Smooth muscle cell (in vitro differentiated cells): ENCODE measurements at regions not wholly inside any gene's neighbourhood (a gene's known extent, or its start where the extent isn't known, plus 50 kb on each side); places are given as distances from the start of the nearest gene placed in this dataset.
A peak's percentile ranks its signal among the peaks of the same experiment; 100 is the strongest.

Experiments
- DNase-seq: peaks from one replicate; lab custom pipeline; 2025; ENCODE audit not compliant: unreplicated experiment; lab: John Stamatoyannopoulos, UW
- H2AFZ ChIP-seq: fragments of 200-600 bp; sonication (generic); 2 replicates; pipeline ENCODE4 v1.6.0; 2016; ENCODE audit warnings: antibody characterized with exemption, low read depth, mild to moderate bottlenecking
- H3F3A ChIP-seq: fragments of 200-600 bp; sonication (generic); 2 replicates; pipeline ENCODE4 v1.6.0; 2017; ENCODE audit warnings: antibody characterized with exemption, low read depth
- H3K27ac ChIP-seq: fragments of 200-600 bp; sonication (generic); 2 replicates; pipeline ENCODE4 v1.5.1; 2016; ENCODE audit warnings: low read depth, mild to moderate bottlenecking
- H3K27me3 ChIP-seq: fragments of 200-600 bp; sonication (generic); 2 replicates; pipeline ENCODE4 v1.6.1; 2016; ENCODE audit warnings: low read depth, mild to moderate bottlenecking
- H3K36me3 ChIP-seq: fragments of 200-600 bp; sonication (generic); 2 replicates; pipeline ENCODE4 v1.5.1; 2016; ENCODE audit warnings: low read depth
- H3K4me1 ChIP-seq: fragments of 200-600 bp; sonication (generic); 2 replicates; pipeline ENCODE4 v1.5.1; 2016; ENCODE audit warnings: low read depth
- H3K4me2 ChIP-seq: fragments of 200-600 bp; sonication (generic); 2 replicates; pipeline ENCODE4 v1.6.0; 2016; ENCODE audit warnings: mild to moderate bottlenecking
- H3K4me3 ChIP-seq: fragments of 200-600 bp; sonication (generic); 2 replicates; pipeline ENCODE4 v1.5.1; 2016; ENCODE audit warnings: mild to moderate bottlenecking
- H3K79me2 ChIP-seq: fragments of 200-600 bp; sonication (generic); 2 replicates; pipeline ENCODE4 v1.6.0; 2016; ENCODE audit warnings: low read depth, mild to moderate bottlenecking
- H3K9ac ChIP-seq: fragments of 200-600 bp; sonication (generic); 2 replicates; pipeline ENCODE4 v1.6.0; 2016; ENCODE audit warnings: low read depth
- H3K9me3 ChIP-seq: fragments of 200-600 bp; sonication (generic); replicated peaks from 2 replicates; pipeline ENCODE4 v1.5.1; 2016; ENCODE audit warnings: low read depth
- H4K20me1 ChIP-seq: fragments of 200-600 bp; sonication (generic); 2 replicates; pipeline ENCODE4 v1.6.0; 2016; ENCODE audit warnings: low read depth
- CTCF ChIP-seq: fragments of 200-600 bp; sonication (generic); IDR thresholded peaks from 2 replicates; pipeline ENCODE4 v1.5.1; 2017; ENCODE audit warnings: borderline replicate concordance, mild to moderate bottlenecking, antibody characterized with exemption; ENCODE audit not compliant: insufficient read depth, poor library complexity, severe bottlenecking
- WGBS: methylation state at CpG from one replicate; pipeline ENCODE4 v1.1.7; 2016; ENCODE audit warnings: low lambda C conversion rate; 5-methylcytosine and 5-hydroxymethylcytosine counted together

- 54% methylated on average over 3 of the region's 3 CpGs for WGBS
- H3K4me2 ChIP-seq = peak overlapping the region; percentile 64
- H3K9ac ChIP-seq = no peak overlapping the region
- peaks cover 26% of the 10 kb centered on the region for H3K4me1 ChIP-seq
- H3F3A ChIP-seq = no peaks in the 10 kb centered on the region
- no peak overlapping the region for H3K4me3 ChIP-seq
- no peaks in the 10 kb centered on the region for H4K20me1 ChIP-seq
- no peaks in the 10 kb centered on the region for H3K36me3 ChIP-seq
- DNase-seq = no peak
- no peak overlapping the region for H2AFZ ChIP-seq
- H3K79me2 ChIP-seq = peaks cover 70% of the 10 kb centered on the region
- H3K27ac ChIP-seq = peak overlapping the region; percentile 63
- no peaks in the 10 kb centered on the region for H3K27me3 ChIP-seq
- no peak for TF ChIP-seq CTCF
- H3K9me3 ChIP-seq = no peaks in the 10 kb centered on the region
Measured at GRCh38 chr12:24489939-24490338, 459.0 kb downstream of the BCAT1 start.

- TF ChIP-seq CTCF = no peak
- no peak for DNase-seq
- 92% methylated on average over 6 of the region's 6 CpGs for WGBS
Measured at GRCh38 chr12:24488906-24489619, 459.8 kb downstream of the BCAT1 start.

GRCh38 chr12:24488091-24488596 lies 460.8 kb downstream of the BCAT1 start:
- no peak overlapping the region for H3K9ac ChIP-seq
- H3K27ac ChIP-seq = peak overlapping the region; percentile 50
- no peak overlapping the region for H2AFZ ChIP-seq
- peaks cover 67% of the 10 kb centered on the region for H3K79me2 ChIP-seq
- DNase-seq = no peak
- H3K4me2 ChIP-seq = peak overlapping the region; percentile 63
- no peak overlapping the region for H3K4me3 ChIP-seq
- H3K4me1 ChIP-seq = peaks cover 29% of the 10 kb centered on the region
- H3K27me3 ChIP-seq = no peaks in the 10 kb centered on the region
- H3K36me3 ChIP-seq = no peaks in the 10 kb centered on the region
- H4K20me1 ChIP-seq = no peaks in the 10 kb centered on the region
- TF ChIP-seq CTCF = no peak
- WGBS = 95% methylated on average over 2 of the region's 2 CpGs
- no peaks in the 10 kb centered on the region for H3K9me3 ChIP-seq
- no peaks in the 10 kb centered on the region for H3F3A ChIP-seq

More at GRCh38 chr12:24488906-24489619, 459.8 kb downstream of the BCAT1 start:
- H2AFZ ChIP-seq = no peak overlapping the region
- no peak overlapping the region for H3K4me2 ChIP-seq
- H3K27ac ChIP-seq = peak overlapping the region; percentile 9
- peaks cover 26% of the 10 kb centered on the region for H3K4me1 ChIP-seq
- H3K9me3 ChIP-seq = no peaks in the 10 kb centered on the region
- no peaks in the 10 kb centered on the region for H3K27me3 ChIP-seq
- H3K4me3 ChIP-seq = no peak overlapping the region
- H4K20me1 ChIP-seq = no peaks in the 10 kb centered on the region
- peaks cover 70% of the 10 kb centered on the region for H3K79me2 ChIP-seq
- no peaks in the 10 kb centered on the region for H3K36me3 ChIP-seq
- H3K9ac ChIP-seq = no peak overlapping the region
- no peaks in the 10 kb centered on the region for H3F3A ChIP-seq

- peak overlapping the region; percentile 63 for H3K4me2 ChIP-seq
- H3K4me3 ChIP-seq = no peak overlapping the region
- H3F3A ChIP-seq = no peaks in the 10 kb centered on the region
- H3K9me3 ChIP-seq = no peaks in the 10 kb centered on the region
- H3K36me3 ChIP-seq = no peaks in the 10 kb centered on the region
- no peak overlapping the region for H2AFZ ChIP-seq
- H3K9ac ChIP-seq = no peak overlapping the region
- peaks cover 35% of the 10 kb centered on the region for H3K4me1 ChIP-seq
- no peaks in the 10 kb centered on the region for H4K20me1 ChIP-seq
- 81% methylated on average over 3 of the region's 3 CpGs for WGBS
- H3K27me3 ChIP-seq = no peaks in the 10 kb centered on the region
- H3K27ac ChIP-seq = peak overlapping the region; percentile 50
- no peak for TF ChIP-seq CTCF
- no peak for DNase-seq
- peaks cover 67% of the 10 kb centered on the region for H3K79me2 ChIP-seq
Measured at GRCh38 chr12:24487606-24488005, 461.3 kb downstream of the BCAT1 start.
